HG03135 (cell line): ENCODE measurements at regions not wholly inside any gene's neighbourhood (a gene's known extent, or its start where the extent isn't known, plus 50 kb on each side); places are given as distances from the start of the nearest gene placed in this dataset.

Experiments used
- ATAC-seq: cut with Tn5 transposase; IDR thresholded peaks from one replicate; pipeline ENCODE4 v1.9.1; 2021; ENCODE audit warnings: mild to moderate bottlenecking, moderate library complexity; ENCODE audit not compliant: unreplicated experiment

- ATAC-seq, result no peak
Observed at GRCh38 chr13:106383791-106384190, 151.7 kb downstream of the EFNB2 start.

- ATAC-seq, result no peak
Observed at GRCh38 chr13:106382534-106382933, 152.9 kb downstream of the EFNB2 start.

- ATAC-seq, result no peak
Observed at GRCh38 chr13:106381091-106381490, 154.4 kb downstream of the EFNB2 start.

- no peak for ATAC-seq
Observed at GRCh38 chr13:106377931-106378662, 157.4 kb downstream of the EFNB2 start.

- no peak for ATAC-seq
Observed at GRCh38 chr13:106377341-106377740, 158.1 kb downstream of the EFNB2 start.

GRCh38 chr13:106376401-106377112, 158.9 kb downstream of the EFNB2 start:
- no peak for ATAC-seq

- no peak for ATAC-seq
Observed at GRCh38 chr13:106375085-106375484, 160.4 kb downstream of the EFNB2 start.

GRCh38 chr13:106374631-106375030, 160.8 kb downstream of the EFNB2 start:
- ATAC-seq, result no peak

- ATAC-seq, result peak; percentile 72
Observed at GRCh38 chr13:106373989-106374572, 161.4 kb downstream of the EFNB2 start.

GRCh38 chr13:106373304-106373988, 162.0 kb downstream of the EFNB2 start:
- peak; percentile 61 for ATAC-seq

- ATAC-seq, result peak; percentile 39
Observed at GRCh38 chr13:106372199-106373155, 163.0 kb downstream of the EFNB2 start.

- ATAC-seq, result no peak
Observed at GRCh38 chr13:106371024-106371423, 164.4 kb downstream of the EFNB2 start.

- ATAC-seq, result no peak
Observed at GRCh38 chr13:106369858-106370257, 165.6 kb downstream of the EFNB2 start.

- ATAC-seq, result no peak
Observed at GRCh38 chr13:106369091-106369490, 166.4 kb downstream of the EFNB2 start.

- no peak for ATAC-seq
Observed at GRCh38 chr13:106367361-106367971, 168.0 kb downstream of the EFNB2 start.

GRCh38 chr13:106362707-106363106, 172.8 kb downstream of the EFNB2 start:
- no peak for ATAC-seq

GRCh38 chr13:106361621-106362020, 173.8 kb downstream of the EFNB2 start:
- ATAC-seq, result no peak

GRCh38 chr13:106357198-106357597, 178.3 kb downstream of the EFNB2 start:
- no peak for ATAC-seq

GRCh38 chr13:106355866-106356265, 179.6 kb downstream of the EFNB2 start:
- no peak for ATAC-seq

GRCh38 chr13:106354961-106355360, 180.5 kb downstream of the EFNB2 start:
- no peak for ATAC-seq
